T-cell (primary cell): ENCODE measurements at regions not wholly inside any gene's neighbourhood (a gene's known extent, or its start where the extent isn't known, plus 50 kb on each side); places are given as distances from the start of the nearest gene placed in this dataset.

Source experiments
- ATAC-seq, 4 experiments: fragments of 200-7000 bp in 3 of 4; fragments of 150-1000 bp in 1 of 4; cut with Tn5 transposase; replicated peaks in 1 of 4; 1 replicate in 3 of 4; 2 replicates in 1 of 4; pipeline ENCODE4 v1.10.0; 2021; ENCODE audit warnings: moderate library complexity in 3 of 4, mild to moderate bottlenecking in 2 of 4, moderate number of reproducible peaks in 1 of 4
- CTCF ChIA-PET, 2 donors: fragments of 300-600 bp; sonication (Branson Sonifier 250); formaldehyde crosslinking; loops; one replicate each; lab custom pipeline; 2022; ENCODE audit warnings: antibody characterized with exemption in 2 of 2; lab: Charles Lee
- POLR2A ChIA-PET, 2 donors: fragments of 300-600 bp; sonication (Branson Sonifier 250); formaldehyde crosslinking; loops; one replicate each; lab custom pipeline; 2022; ENCODE audit warnings: antibody characterized with exemption in 2 of 2; lab: Charles Lee
- DNase-seq, 35 experiments: peaks; one replicate each; pipeline versions ENCODE4 v3.0.0 to v3.0.0-alpha.2; 2013 to 2023
- H3K27ac ChIP-seq: one replicate; pipeline ENCODE4 v1.5.1; 2013; ENCODE audit warnings: low read length
- H3K27me3 ChIP-seq, 2 experiments: replicated peaks in 1 of 2; 1 replicate in 1 of 2; 2 replicates in 1 of 2; pipeline versions ENCODE4 v1.6.1 to v1.7.0; 2013; ENCODE audit warnings: low read length in 1 of 2, mixed read lengths in 1 of 2; ENCODE audit not compliant: control insufficient read depth in 2 of 2, insufficient read depth in 2 of 2; ENCODE audit errors: extremely low read depth in 1 of 2
- H3K36me3 ChIP-seq, 2 donors: 1 replicate in 1 of 2; 2 replicates in 1 of 2; pipeline versions ENCODE4 v1.6.1 to v1.7.0; 2013; ENCODE audit warnings: low read length in 1 of 2; ENCODE audit not compliant: control insufficient read depth in 2 of 2, insufficient read depth in 1 of 2; ENCODE audit errors: extremely low read depth in 1 of 2
- H3K4me1 ChIP-seq, 2 experiments: 1 replicate in 1 of 2; 2 replicates in 1 of 2; pipeline versions ENCODE4 v1.6.1 to v1.7.0; 2013; ENCODE audit warnings: low read length in 2 of 2, mixed read lengths in 1 of 2; ENCODE audit not compliant: insufficient read depth in 2 of 2, control insufficient read depth in 1 of 2; ENCODE audit errors: extremely low read depth in 1 of 2
- H3K4me3 ChIP-seq, 2 donors: 1 replicate in 1 of 2; 2 replicates in 1 of 2; pipeline versions ENCODE4 v1.5.1 to v1.7.0; 2013; ENCODE audit warnings: mild to moderate bottlenecking in 2 of 2, low read length in 1 of 2, moderate library complexity in 1 of 2; ENCODE audit not compliant: control insufficient read depth in 1 of 2; ENCODE audit errors: extremely low read depth in 1 of 2
- H3K9me3 ChIP-seq: 2 replicates; pipeline ENCODE4 v1.7.0; 2013
- H3K27ac Mint-ChIP-seq, 2 donors: one replicate each; pipeline ENCODE4 v1.8.0; 2020 to 2021; ENCODE audit warnings: mild to moderate bottlenecking in 2 of 2, mixed read lengths in 2 of 2
- H3K27me3 Mint-ChIP-seq, 2 donors: one replicate each; pipeline ENCODE4 v1.8.0; 2021 to 2022; ENCODE audit warnings: mixed read lengths in 2 of 2
- H3K36me3 Mint-ChIP-seq: one replicate; pipeline ENCODE4 v1.8.0; 2021; ENCODE audit warnings: mixed read lengths
- H3K4me1 Mint-ChIP-seq, 3 donors: one replicate each; pipeline ENCODE4 v1.8.0; 2020 to 2022; ENCODE audit warnings: mixed read lengths in 3 of 3, mild to moderate bottlenecking in 1 of 3
- H3K4me3 Mint-ChIP-seq, 3 donors: one replicate each; pipeline ENCODE4 v1.8.0; 2020 to 2022; ENCODE audit warnings: mild to moderate bottlenecking in 3 of 3, mixed read lengths in 3 of 3, moderate library complexity in 3 of 3
- H3K9me3 Mint-ChIP-seq, 3 donors: one replicate each; pipeline ENCODE4 v1.8.0; 2020 to 2022; ENCODE audit warnings: mixed read lengths in 3 of 3
- WGBS: methylation state at CpG from one replicate; pipeline ENCODE4 v1.1.5; 2013; ENCODE audit warnings: missing lambda C conversion rate; ENCODE audit not compliant: insufficient coverage; 5-methylcytosine and 5-hydroxymethylcytosine counted together

DNA sequence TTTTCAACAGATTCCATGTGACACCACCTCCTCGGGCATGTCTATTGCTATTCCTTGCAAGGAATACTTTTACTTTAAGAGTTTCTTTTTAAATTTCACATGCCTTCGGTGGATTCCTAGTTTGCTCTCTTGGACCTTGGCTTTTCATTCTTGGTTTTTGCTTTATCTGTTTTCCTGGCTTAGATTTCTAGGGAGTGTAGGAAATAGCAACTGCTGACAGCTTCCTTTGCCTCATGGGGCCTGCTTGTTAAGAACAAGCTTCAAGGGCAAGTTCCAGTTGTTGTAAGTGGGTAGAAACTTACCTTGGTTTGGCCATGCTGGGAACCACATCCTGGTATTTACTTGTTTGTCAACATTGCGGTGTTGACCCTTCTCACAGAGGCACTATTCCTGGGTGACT, 348.5 kb downstream of the DMAC1 start:
- Mint-ChIP-seq H3K4me1 (no peaks in the 10 kb centered on the region), H3K4me3 (no peak overlapping the region), H3K36me3 (no peaks in the 10 kb centered on the region), H3K9me3 (peaks cover 0 to 3% (median 0%) of the 10 kb centered on the region in 3 donors), H3K27me3 (peaks cover 8 to 10% of the 10 kb centered on the region in 2 donors), H3K27ac (no peak overlapping the region)
- Histone ChIP-seq H3K27ac (no peak overlapping the region), H3K36me3 (no peaks in the 10 kb centered on the region), H3K9me3 (no peaks in the 10 kb centered on the region), H3K4me1 (no peaks in the 10 kb centered on the region), H3K27me3 (no peaks in the 10 kb centered on the region), H3K4me3 (no peak overlapping the region)
- ChIA-PET CTCF (interaction anchor here in 1 of 2 donors (0.6 kb wide), 1 partner anchor 102 kb away, joined by 5 read pairs; no protein-coding TSS in a partner anchor), POLR2A (no interaction called here)
- ATAC-seq (no peak), DNase-seq (no peak)
- WGBS = 72% methylated on average over 2 of the region's 3 CpGs

- CTCF ChIA-PET = no interaction called here
- Histone ChIP-seq H3K27ac (no peak overlapping the region), H3K36me3 (no peaks in the 10 kb centered on the region), H3K4me1 (no peaks in the 10 kb centered on the region), H3K9me3 (no peaks in the 10 kb centered on the region), H3K27me3 (no peaks in the 10 kb centered on the region), H3K4me3 (no peak overlapping the region)
- Mint-ChIP-seq H3K9me3 (peaks cover 0 to 3% (median 0%) of the 10 kb centered on the region in 3 donors), H3K4me3 (no peak overlapping the region), H3K27ac (no peak overlapping the region), H3K36me3 (no peaks in the 10 kb centered on the region), H3K4me1 (no peaks in the 10 kb centered on the region), H3K27me3 (peaks cover 0 to 3% of the 10 kb centered on the region in 2 donors)
- no peak for ATAC-seq
- POLR2A ChIA-PET = no interaction called here
- no peak for DNase-seq
- WGBS = no CpG with 5 or more reads among the region's 1 CpG
These were observed 356.0 kb downstream of the DMAC1 start for GRCh38 chr9:7443541-7443940.

DNA sequence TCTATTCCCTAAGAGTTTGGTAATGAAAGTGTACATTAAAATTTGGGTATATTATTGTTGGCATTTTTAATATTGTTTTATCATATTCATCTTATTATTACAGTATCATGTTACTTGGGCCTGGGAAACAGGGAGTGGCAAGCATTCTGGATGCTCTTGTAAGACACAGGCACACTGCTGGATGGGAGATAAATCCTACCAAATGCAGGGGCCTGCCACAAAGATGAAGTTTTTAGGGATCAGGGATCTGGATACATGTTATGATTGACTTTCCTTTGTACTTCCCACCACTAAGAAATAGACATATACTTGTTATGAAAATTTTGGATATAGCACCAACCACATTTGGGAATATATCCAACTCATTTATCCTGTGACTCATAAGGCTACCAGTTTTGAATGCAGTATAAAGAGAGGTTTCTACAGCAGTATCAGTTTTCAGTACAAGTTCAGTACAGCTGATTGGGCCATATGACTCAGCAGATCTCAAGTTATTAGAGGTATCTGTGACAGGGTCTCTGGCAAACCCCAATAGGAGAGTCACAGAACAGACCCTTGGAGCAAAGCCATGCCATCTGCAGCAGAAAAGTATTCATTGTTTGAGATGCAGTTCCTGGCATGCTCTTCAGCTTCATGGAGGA, 360.1 kb downstream of the DMAC1 start:
- no peak for ATAC-seq
- Histone ChIP-seq H3K4me3 (no peak overlapping the region), H3K9me3 (no peaks in the 10 kb centered on the region), H3K27ac (no peak overlapping the region), H3K4me1 (no peaks in the 10 kb centered on the region), H3K27me3 (no peaks in the 10 kb centered on the region), H3K36me3 (no peaks in the 10 kb centered on the region)
- H3K27me3 Mint-ChIP-seq = peaks cover 0 to 3% of the 10 kb centered on the region in 2 donors
- no peaks in the 10 kb centered on the region for H3K4me1 Mint-ChIP-seq
- no peaks in the 10 kb centered on the region for H3K36me3 Mint-ChIP-seq
- DNase-seq = no peak
- CTCF ChIA-PET = no interaction called here
- H3K9me3 Mint-ChIP-seq = no peaks in the 10 kb centered on the region
- no peak overlapping the region for H3K4me3 Mint-ChIP-seq
- POLR2A ChIA-PET = no interaction called here
- H3K27ac Mint-ChIP-seq = no peak overlapping the region

DNA sequence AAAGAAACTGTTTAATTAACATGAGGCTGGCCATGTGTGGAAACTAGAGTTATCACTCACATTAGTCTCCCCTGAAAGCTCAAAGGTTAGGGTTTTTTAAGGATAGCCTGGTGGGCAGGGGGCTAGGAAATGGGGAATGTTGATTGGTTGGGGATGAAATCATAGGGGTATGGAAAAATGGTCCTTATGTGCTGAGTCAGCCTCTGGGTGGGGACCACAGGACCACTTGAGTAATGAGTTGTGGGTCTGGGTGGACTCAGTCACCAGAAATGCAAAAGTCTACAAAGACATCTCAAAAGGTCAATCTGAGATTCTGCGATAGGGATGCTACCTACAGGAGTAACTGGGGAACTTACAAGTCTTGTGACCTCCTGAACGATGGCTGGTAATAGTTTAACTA, 362.8 kb downstream of the DMAC1 start:
- peaks cover 11 to 17% (median 11%) of the 10 kb centered on the region in 3 donors for H3K9me3 Mint-ChIP-seq
- no peaks in the 10 kb centered on the region for H3K36me3 Mint-ChIP-seq
- WGBS = no CpG with 5 or more reads among the region's 2 CpGs
- POLR2A ChIA-PET = no interaction called here
- Histone ChIP-seq H3K27ac (no peak overlapping the region), H3K36me3 (no peaks in the 10 kb centered on the region), H3K4me3 (no peak overlapping the region), H3K27me3 (no peaks in the 10 kb centered on the region), H3K4me1 (no peaks in the 10 kb centered on the region), H3K9me3 (no peaks in the 10 kb centered on the region)
- ATAC-seq = no peak
- no peak overlapping the region for H3K27ac Mint-ChIP-seq
- CTCF ChIA-PET = no interaction called here
- H3K27me3 Mint-ChIP-seq = no peaks in the 10 kb centered on the region
- H3K4me1 Mint-ChIP-seq = no peaks in the 10 kb centered on the region
- H3K4me3 Mint-ChIP-seq = no peak overlapping the region
- no peak for DNase-seq

DNA sequence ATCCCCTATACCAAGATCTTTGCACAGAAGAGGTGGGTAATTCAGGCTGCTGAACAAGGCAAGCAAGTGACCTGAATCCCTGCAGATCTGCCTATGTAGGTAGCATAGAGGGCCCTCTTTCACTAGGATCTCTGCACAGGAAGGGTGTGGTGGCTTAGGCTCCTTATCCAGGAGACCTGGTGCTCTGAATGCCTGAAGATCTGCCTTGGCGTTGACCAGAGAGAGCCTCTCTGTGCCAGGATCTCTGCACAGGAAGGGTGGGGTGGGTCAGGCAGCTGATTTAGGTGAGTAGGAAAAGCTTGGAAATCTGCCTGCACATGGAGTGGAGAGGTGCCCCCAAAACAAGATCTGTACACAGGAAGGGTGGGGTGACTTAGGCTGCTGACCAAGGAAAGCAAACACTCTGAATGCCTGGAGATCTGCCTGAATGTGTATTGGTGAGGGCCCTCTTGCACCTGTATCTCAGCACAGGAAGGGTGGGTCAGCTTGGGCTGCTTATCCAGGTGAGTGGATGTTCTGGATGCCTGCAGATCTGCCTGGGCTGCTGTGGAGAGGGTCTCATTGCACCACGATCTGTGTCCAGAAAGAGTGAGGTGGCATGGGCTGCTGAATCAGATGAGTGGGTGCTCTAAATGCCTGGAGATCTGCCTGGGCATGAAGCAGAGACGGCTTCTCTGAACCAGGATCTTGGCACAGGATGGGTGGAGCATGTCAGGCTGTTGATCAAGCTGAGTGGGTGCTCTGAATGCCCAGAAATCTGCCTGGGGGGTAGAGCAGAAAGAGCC, 365.9 kb downstream of the DMAC1 start:
- Mint-ChIP-seq H3K4me3 (no peak overlapping the region), H3K27me3 (no peaks in the 10 kb centered on the region), H3K4me1 (no peaks in the 10 kb centered on the region), H3K9me3 (peaks cover 19 to 22% (median 20%) of the 10 kb centered on the region in 3 donors), H3K27ac (no peak overlapping the region), H3K36me3 (no peaks in the 10 kb centered on the region)
- ChIA-PET POLR2A (no interaction called here), CTCF (no interaction called here)
- Histone ChIP-seq H3K4me3 (no peak overlapping the region), H3K4me1 (no peaks in the 10 kb centered on the region), H3K9me3 (no peaks in the 10 kb centered on the region), H3K27ac (no peak overlapping the region), H3K27me3 (no peaks in the 10 kb centered on the region), H3K36me3 (no peaks in the 10 kb centered on the region)
- ATAC-seq (no peak), DNase-seq (no peak)
- 76% methylated on average over 3 of the region's 3 CpGs for WGBS

GRCh38 chr9:7432989-7433388, 366.6 kb downstream of the DMAC1 start:
- H3K4me3 ChIP-seq = no peak overlapping the region
- no peaks in the 10 kb centered on the region for H3K27me3 ChIP-seq
- Mint-ChIP-seq H3K27me3 (peaks cover 0 to 4% of the 10 kb centered on the region in 2 donors), H3K4me1 (no peaks in the 10 kb centered on the region), H3K36me3 (no peaks in the 10 kb centered on the region), H3K9me3 (peaks cover 20 to 24% (median 23%) of the 10 kb centered on the region in 3 donors), H3K4me3 (no peak overlapping the region), H3K27ac (no peak overlapping the region)
- ChIA-PET POLR2A (no interaction called here), CTCF (interaction anchor here in 1 of 2 donors (0.6 kb wide), 1 partner anchor 1573 kb away, joined by 3 read pairs; no protein-coding TSS in a partner anchor)
- DNase-seq (no peak), ATAC-seq (no peak)
- 100% methylated on average over 2 of the region's 2 CpGs for whole genome bisulfite sequencing
- H3K27ac ChIP-seq = no peak overlapping the region
- H3K36me3 ChIP-seq = no peaks in the 10 kb centered on the region
- H3K4me1 ChIP-seq = no peaks in the 10 kb centered on the region
- H3K9me3 ChIP-seq = no peaks in the 10 kb centered on the region
